Mesendoderm (in vitro differentiated cells): ENCODE measurements at regions not wholly inside any gene's neighbourhood (a gene's known extent, or its start where the extent isn't known, plus 50 kb on each side); places are given as distances from the start of the nearest gene placed in this dataset.

ENCODE experiments used
- DNase-seq: peaks from one replicate; pipeline ENCODE4 v3.0.0; 2013
- H2AK5ac ChIP-seq: 2 replicates; pipeline ENCODE4 v1.6.1; 2013; ENCODE audit warnings: low read length, inconsistent platforms
- H2BK120ac ChIP-seq: 2 replicates; pipeline ENCODE4 v1.6.1; 2013; ENCODE audit warnings: low read depth, mild to moderate bottlenecking, low read length, moderate library complexity, mixed read lengths
- H2BK15ac ChIP-seq: replicated peaks from 2 replicates; pipeline ENCODE4 v1.6.1; 2013; ENCODE audit warnings: low read depth, mild to moderate bottlenecking, moderate library complexity
- H2BK5ac ChIP-seq: 2 replicates; pipeline ENCODE4 v1.6.1; 2013; ENCODE audit warnings: low read length, inconsistent platforms
- H3K18ac ChIP-seq: 2 replicates; pipeline ENCODE4 v1.6.1; 2013; ENCODE audit warnings: mild to moderate bottlenecking, low read length, mixed read lengths
- H3K23ac ChIP-seq: one replicate; pipeline ENCODE4 v1.6.1; 2013; ENCODE audit warnings: low read length
- H3K27ac ChIP-seq: 2 replicates; pipeline ENCODE4 v1.5.1; 2013; ENCODE audit warnings: low read depth, mild to moderate bottlenecking, inconsistent platforms, low read length, moderate library complexity
- H3K27me3 ChIP-seq: 2 replicates; pipeline ENCODE4 v1.6.1; 2013; ENCODE audit warnings: low read length, control low read depth, mild to moderate bottlenecking, inconsistent platforms; ENCODE audit not compliant: insufficient read depth, poor library complexity
- H3K36me3 ChIP-seq: 2 replicates; pipeline ENCODE4 v1.6.1; 2013; ENCODE audit warnings: low read length, inconsistent platforms; ENCODE audit not compliant: control insufficient read depth, insufficient read depth
- H3K4ac ChIP-seq: one replicate; pipeline ENCODE4 v1.6.1; 2013; ENCODE audit warnings: low read depth, mild to moderate bottlenecking, low read length, moderate library complexity
- H3K4me1 ChIP-seq: 2 replicates; pipeline ENCODE4 v1.6.1; 2013; ENCODE audit warnings: low read depth, low read length, inconsistent platforms; ENCODE audit not compliant: control insufficient read depth
- H3K4me2 ChIP-seq: 2 replicates; pipeline ENCODE4 v1.6.1; 2013; ENCODE audit warnings: low read length
- H3K4me3 ChIP-seq: 2 replicates; pipeline ENCODE4 v1.5.1; 2013; ENCODE audit warnings: mild to moderate bottlenecking, low read length
- H3K56ac ChIP-seq: one replicate; pipeline ENCODE4 v1.6.1; 2013; ENCODE audit warnings: low read length
- H3K79me1 ChIP-seq: 2 replicates; pipeline ENCODE4 v1.6.1; 2013; ENCODE audit warnings: low read length, inconsistent platforms
- H3K79me2 ChIP-seq: 2 replicates; pipeline ENCODE4 v1.6.1; 2013; ENCODE audit warnings: mild to moderate bottlenecking, low read length; ENCODE audit not compliant: control insufficient read depth, insufficient read depth
- H3K9ac ChIP-seq: 2 replicates; pipeline ENCODE4 v1.6.1; 2013; ENCODE audit warnings: low read length, inconsistent platforms
- H4K5ac ChIP-seq: one replicate; pipeline ENCODE4 v1.6.1; 2013; ENCODE audit warnings: low read length
- H4K8ac ChIP-seq: one replicate; pipeline ENCODE4 v1.6.1; 2013; ENCODE audit warnings: low read depth, mild to moderate bottlenecking, control low read depth, low read length, moderate library complexity
- WGBS: extraction: QIAGEN DNeasy Blood & Tissue Kit; methylation state at CpG from one replicate; pipeline ENCODE4 v1.1.7; 2013; ENCODE audit warnings: low lambda C conversion rate, missing lambda C conversion rate; ENCODE audit not compliant: insufficient coverage; ENCODE audit errors: extremely low coverage; 5-methylcytosine and 5-hydroxymethylcytosine counted together

GRCh38 chr3:182309120-182309519 is 484.2 kb upstream of the ATP11B start:
- no peak for DNase-seq
- no peaks in the 10 kb centered on the region for H3K4me1 ChIP-seq
- H3K27me3 ChIP-seq: no peaks in the 10 kb centered on the region
- H3K9ac ChIP-seq: no peak overlapping the region
- no peak overlapping the region for H3K27ac ChIP-seq
- no peak overlapping the region for H3K4me2 ChIP-seq
- H3K79me2 ChIP-seq: no peaks in the 10 kb centered on the region
- no peak overlapping the region for H2BK5ac ChIP-seq
- no peak overlapping the region for H3K4ac ChIP-seq
- no peaks in the 10 kb centered on the region for H3K79me1 ChIP-seq
- no peaks in the 10 kb centered on the region for H3K36me3 ChIP-seq
- no peak overlapping the region for H3K56ac ChIP-seq
- no CpG with 5 or more reads among the region's 2 CpGs for WGBS
- no peak overlapping the region for H3K18ac ChIP-seq
- no peak overlapping the region for H3K4me3 ChIP-seq
- H3K23ac ChIP-seq: no peak overlapping the region
- H2BK120ac ChIP-seq: no peak overlapping the region
- H2BK15ac ChIP-seq: no peak overlapping the region
- H2AK5ac ChIP-seq: no peak overlapping the region
- H4K8ac ChIP-seq: no peak overlapping the region
- H4K5ac ChIP-seq: no peak overlapping the region

GRCh38 chr3:182315313-182315712 is 478.0 kb upstream of the ATP11B start:
- WGBS: no CpG with 5 or more reads among the region's 5 CpGs
- H3K4me2 ChIP-seq: no peak overlapping the region

GRCh38 chr3:182323126-182323700 is 470.1 kb upstream of the ATP11B start:
- H3K27ac ChIP-seq: no peak overlapping the region
- no peaks in the 10 kb centered on the region for H3K79me2 ChIP-seq
- H2BK15ac ChIP-seq: no peak overlapping the region
- H3K4me2 ChIP-seq: no peak overlapping the region
- H4K5ac ChIP-seq: no peak overlapping the region
- H3K4me3 ChIP-seq: no peak overlapping the region
- no peak overlapping the region for H2BK120ac ChIP-seq
- no peak overlapping the region for H3K18ac ChIP-seq
- no peaks in the 10 kb centered on the region for H3K79me1 ChIP-seq
- no peaks in the 10 kb centered on the region for H3K36me3 ChIP-seq
- no peak for DNase-seq
- no peak overlapping the region for H2AK5ac ChIP-seq
- H3K9ac ChIP-seq: no peak overlapping the region
- WGBS: no CpG with 5 or more reads among the region's 1 CpG
- no peak overlapping the region for H3K4ac ChIP-seq
- H3K27me3 ChIP-seq: no peaks in the 10 kb centered on the region
- H3K56ac ChIP-seq: no peak overlapping the region
- H4K8ac ChIP-seq: no peak overlapping the region
- no peak overlapping the region for H2BK5ac ChIP-seq
- no peaks in the 10 kb centered on the region for H3K4me1 ChIP-seq
- H3K23ac ChIP-seq: no peak overlapping the region

More at GRCh38 chr3:182315313-182315712, 478.0 kb upstream of the ATP11B start:
- no peaks in the 10 kb centered on the region for H3K4me1 ChIP-seq
- no peaks in the 10 kb centered on the region for H3K27me3 ChIP-seq
- no peak overlapping the region for H2BK15ac ChIP-seq
- no peak for DNase-seq
- no peak overlapping the region for H3K9ac ChIP-seq
- H4K8ac ChIP-seq: no peak overlapping the region
- H3K4ac ChIP-seq: no peak overlapping the region
- H3K79me2 ChIP-seq: no peaks in the 10 kb centered on the region
- H4K5ac ChIP-seq: no peak overlapping the region
- H2BK5ac ChIP-seq: no peak overlapping the region
- no peaks in the 10 kb centered on the region for H3K79me1 ChIP-seq
- no peak overlapping the region for H2BK120ac ChIP-seq
- H3K27ac ChIP-seq: no peak overlapping the region
- no peak overlapping the region for H3K18ac ChIP-seq
- no peak overlapping the region for H3K56ac ChIP-seq
- H2AK5ac ChIP-seq: no peak overlapping the region
- no peak overlapping the region for H3K4me3 ChIP-seq
- H3K23ac ChIP-seq: no peak overlapping the region
- H3K36me3 ChIP-seq: no peaks in the 10 kb centered on the region

- Histone ChIP-seq H3K27ac (no peak overlapping the region), H3K9ac (no peak overlapping the region), H2AK5ac (no peak overlapping the region), H3K4me3 (no peak overlapping the region), H3K56ac (no peak overlapping the region), H3K4me2 (no peak overlapping the region), H3K4ac (no peak overlapping the region), H3K79me2 (no peaks in the 10 kb centered on the region), H4K8ac (no peak overlapping the region), H3K23ac (no peak overlapping the region), H4K5ac (no peak overlapping the region), H2BK120ac (no peak overlapping the region), H3K27me3 (no peaks in the 10 kb centered on the region), H3K4me1 (no peaks in the 10 kb centered on the region), H3K36me3 (no peaks in the 10 kb centered on the region), H3K18ac (no peak overlapping the region), H3K79me1 (no peaks in the 10 kb centered on the region), H2BK15ac (no peak overlapping the region), H2BK5ac (no peak overlapping the region)
- DNase-seq: no peak
- WGBS: no CpG with 5 or more reads among the region's 1 CpG
Measured at GRCh38 chr3:182323898-182324297, 469.4 kb upstream of the ATP11B start.

GRCh38 chr3:182325213-182325950 is 467.9 kb upstream of the ATP11B start:
- H3K27me3 ChIP-seq: no peaks in the 10 kb centered on the region
- no peak overlapping the region for H3K56ac ChIP-seq
- H2BK120ac ChIP-seq: no peak overlapping the region
- H3K36me3 ChIP-seq: no peaks in the 10 kb centered on the region
- no peaks in the 10 kb centered on the region for H3K79me2 ChIP-seq
- H3K27ac ChIP-seq: no peak overlapping the region
- WGBS: no CpG with 5 or more reads among the region's 10 CpGs
- H4K8ac ChIP-seq: no peak overlapping the region
- H2AK5ac ChIP-seq: no peak overlapping the region
- no peak overlapping the region for H3K9ac ChIP-seq
- H3K23ac ChIP-seq: no peak overlapping the region
- no peak overlapping the region for H3K18ac ChIP-seq
- H3K4ac ChIP-seq: no peak overlapping the region
- no peak overlapping the region for H2BK5ac ChIP-seq
- H3K4me3 ChIP-seq: no peak overlapping the region
- H2BK15ac ChIP-seq: no peak overlapping the region
- DNase-seq: no peak
- H3K79me1 ChIP-seq: no peaks in the 10 kb centered on the region
- no peak overlapping the region for H4K5ac ChIP-seq
- H3K4me2 ChIP-seq: no peak overlapping the region
- H3K4me1 ChIP-seq: no peaks in the 10 kb centered on the region
